A549 (cell line): ENCODE measurements at regions not wholly inside any gene's neighbourhood (a gene's known extent, or its start where the extent isn't known, plus 50 kb on each side); places are given as distances from the start of the nearest gene placed in this dataset.
A peak's percentile ranks its signal among the peaks of the same experiment; 100 is the strongest.

ENCODE experiments used
- ATAC-seq, 2 experiments: fragments of 200-7000 bp in 1 of 2; fragments of >200 bp in 1 of 2; cut with Nextera tagmentation in 1 of 2; cut with Tn5 transposase in 1 of 2; 3 replicates each; pipeline versions ENCODE4 v1.8.0 to v1.9.1; 2018 to 2020; ENCODE audit warnings: mild to moderate bottlenecking in 1 of 2, moderate library complexity in 1 of 2
- CTCF ChIA-PET: fragments of 300-600 bp; sonication (Branson Sonifier 250); formaldehyde crosslinking; extraction: SDS; loops from one replicate; lab custom pipeline; 2021; ENCODE audit warnings: antibody characterized with exemption, inconsistent platforms; lab: Yijun Ruan, JAX
- POLR2A ChIA-PET: fragments of 350-600 bp; formaldehyde crosslinking; extraction: SDS; loops from one replicate; lab custom pipeline; 2021; ENCODE audit warnings: antibody characterized with exemption, inconsistent platforms; lab: Yijun Ruan, JAX
- DNase-seq, 2 experiments: peaks; one replicate each; pipeline versions ENCODE4 v3.0.0 to v3.0.0-alpha.2; 2011 to 2016; ENCODE audit warnings: low read depth in 1 of 2, low spot score in 1 of 2
- FAIRE-seq: peaks from 2 replicates; lab custom pipeline; 2011; peaks lifted over from hg19 to GRCh38; lab: Jason Lieb, UNC
- H3K27ac ChIP-seq, 2 experiments: fragments of >200 bp; sonication (Bioruptor Twin); formaldehyde crosslinking; 3 replicates each; pipeline ENCODE4 v1.5.1; 2016 to 2017
- H3K4me1 ChIP-seq: fragments of >200 bp; sonication (Bioruptor Twin); formaldehyde crosslinking; 3 replicates; pipeline ENCODE4 v1.6.1; 2016
- H3K4me2 ChIP-seq: fragments of >200 bp; sonication (Bioruptor Twin); formaldehyde crosslinking; 3 replicates; pipeline ENCODE4 v1.6.1; 2016
- H3K4me3 ChIP-seq: fragments of >200 bp; sonication (Bioruptor Twin); formaldehyde crosslinking; 3 replicates; pipeline ENCODE4 v1.5.1; 2016
- H3K9me3 ChIP-seq: fragments of >200 bp; sonication (Bioruptor Twin); formaldehyde crosslinking; 3 replicates; pipeline ENCODE4 v1.6.1; 2016
- CEBPB ChIP-seq, 2 experiments: fragments of >200 bp in 1 of 2; sonication (Bioruptor Twin) in 1 of 2; formaldehyde crosslinking in 1 of 2; IDR thresholded peaks; 2 replicates each; pipeline ENCODE4 v1.6.1; 2012 to 2016
- CHD2 ChIP-seq: fragments of 150-350 bp; IDR thresholded peaks from 2 replicates; pipeline ENCODE4 v1.6.1; 2014; ENCODE audit warnings: low read length; ENCODE audit not compliant: partially characterized antibody
- CHD4 ChIP-seq: fragments of 200-600 bp; sonication (generic); IDR thresholded peaks from 2 replicates; pipeline ENCODE4 v1.6.1; 2016; ENCODE audit warnings: antibody characterized with exemption, mild to moderate bottlenecking, borderline replicate concordance
- CTCF ChIP-seq: fragments of >200 bp; sonication (Bioruptor Twin); formaldehyde crosslinking; IDR thresholded peaks from 3 replicates; pipeline ENCODE4 v1.5.1; 2016
- EP300 ChIP-seq, 2 experiments: fragments of >200 bp; sonication (Bioruptor Twin); formaldehyde crosslinking; IDR thresholded peaks; 2 replicates in 1 of 2; 3 replicates in 1 of 2; pipeline ENCODE4 v1.6.1; 2016 to 2017
- ESRRA ChIP-seq: fragments of 150-350 bp; IDR thresholded peaks from 2 replicates; pipeline ENCODE4 v1.6.1; 2014; ENCODE audit warnings: mild to moderate bottlenecking, low read length, borderline replicate concordance
- FOSL2 ChIP-seq, 2 experiments: fragments of 450-650 bp in 1 of 2; fragments of >200 bp in 1 of 2; sonication (Bioruptor Twin) in 1 of 2; formaldehyde crosslinking; IDR thresholded peaks; 2 replicates each; pipeline versions ENCODE4 v1.5.0 to v1.6.1; 2016 to 2020; ENCODE audit warnings: mild to moderate bottlenecking in 1 of 2, moderate library complexity in 1 of 2
- FOXS1 ChIP-seq: fragments of 250-450 bp; sonication (Bioruptor Pico); IDR thresholded peaks from 2 replicates; pipeline ENCODE4 v1.5.0; 2020; ENCODE audit warnings: mild to moderate bottlenecking, moderate library complexity
- HMGXB4 ChIP-seq: fragments of 250-450 bp; sonication (Bioruptor Pico); IDR thresholded peaks from 2 replicates; pipeline ENCODE4 v1.5.0; 2021; ENCODE audit warnings: mild to moderate bottlenecking, moderate library complexity, borderline replicate concordance
- KDM5A ChIP-seq: fragments of 200-600 bp; sonication (generic); IDR thresholded peaks from 2 replicates; pipeline ENCODE4 v1.6.1; 2016; ENCODE audit warnings: antibody characterized with exemption, mild to moderate bottlenecking
- MAFK ChIP-seq: fragments of 450-650 bp; IDR thresholded peaks from 2 replicates; pipeline ENCODE4 v1.6.1; 2014; ENCODE audit not compliant: partially characterized antibody
- POLR2A ChIP-seq: IDR thresholded peaks from 2 replicates; pipeline ENCODE4 v1.6.1; 2012; ENCODE audit warnings: mild to moderate bottlenecking, low read length
- RCOR1 ChIP-seq: fragments of 150-350 bp; IDR thresholded peaks from 2 replicates; pipeline ENCODE4 v1.6.1; 2014; ENCODE audit warnings: antibody characterized with exemption, low read length, low read depth
- SMC3 ChIP-seq: fragments of >200 bp; sonication (Bioruptor Twin); formaldehyde crosslinking; IDR thresholded peaks from 3 replicates; pipeline ENCODE4 v1.6.1; 2018; ENCODE audit warnings: inconsistent platforms
- WGBS: methylation state at CpG from one replicate; pipeline ENCODE4 v1.1.6; 2017; ENCODE audit errors: missing lambda C conversion rate; 5-methylcytosine and 5-hydroxymethylcytosine counted together
- TF ChIP-seq, protein P1 (sequence below): fragments of 150-350 bp; IDR thresholded peaks from 2 replicates; pipeline ENCODE4 v1.6.1; 2014; ENCODE audit warnings: low read depth, mild to moderate bottlenecking, low read length
- TF ChIP-seq, protein P2 (sequence below): fragments of 450-650 bp; IDR thresholded peaks from 2 replicates; pipeline ENCODE4 v1.6.1; 2014; ENCODE audit warnings: antibody characterized with exemption

DNA sequence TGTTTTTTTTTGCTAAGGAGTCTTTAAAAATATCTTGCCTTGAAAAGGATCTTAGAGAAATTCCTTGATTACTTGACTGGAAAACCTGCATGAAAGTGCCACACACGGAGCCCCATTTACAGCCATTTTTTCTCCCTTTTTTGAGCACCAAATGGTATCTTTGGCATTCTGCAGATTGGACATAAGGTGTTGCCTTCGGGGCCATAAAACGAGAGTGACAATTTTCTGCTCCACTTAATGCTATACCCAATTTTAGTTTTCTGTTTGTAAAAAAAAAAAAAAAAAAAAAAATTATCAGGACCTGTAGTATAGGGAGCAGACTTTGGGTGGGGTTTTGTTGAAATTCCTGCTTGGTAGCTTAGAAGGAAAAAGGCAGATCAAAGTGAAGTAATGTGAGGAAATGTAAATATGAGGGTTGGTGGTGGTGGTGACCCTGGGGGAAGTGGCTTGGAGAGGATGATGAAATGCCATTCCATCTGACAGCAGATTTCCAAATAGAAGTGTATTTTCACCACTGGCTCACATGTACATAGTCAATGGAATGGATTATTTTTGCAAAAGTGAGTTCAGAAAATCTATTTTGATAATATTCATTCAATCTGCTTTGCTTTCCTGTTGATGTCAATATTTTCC lies 212.1 kb upstream of the SOX4 start:
- peak in 1 of 2 experiments; percentile 31 for DNase-seq
- TF ChIP-seq EP300 (IDR thresholded peaks at IDR 0.05): peak in 1 of 2 experiments; percentile 32; a peak in 1 of 5 replicates
- TF ChIP-seq CEBPB (IDR thresholded peaks at IDR 0.05): peak in 1 of 2 experiments; percentile 36; a peak in 1 of 4 replicates
- no peak for TF ChIP-seq FOSL2 (IDR thresholded peaks at IDR 0.05)
- TF ChIP-seq FOSL2 (CRISPR knock-in tag; IDR thresholded peaks at IDR 0.05): no peak
- no peak for TF ChIP-seq MAFK
- Histone ChIP-seq H3K4me3 (no peak overlapping the region), H3K4me2 (peak overlapping the region; percentile 52), H3K9me3 (no peaks in the 10 kb centered on the region), H3K4me1 (peaks cover 26% of the 10 kb centered on the region), H3K27ac (peak overlapping the region; percentile 57 to 78)
- WGBS: 33% methylated on average over 3 of the region's 3 CpGs
- CTCF ChIA-PET: no interaction called here
- POLR2A ChIA-PET: interaction anchor here (0.5 to 0.6 kb wide), 2 partner anchors 9 to 10 kb away, joined by 3 to 11 read pairs; no protein-coding TSS in a partner anchor
- 0 out of 6 replicates have a peak, but pooled peaks of 1 of the 2 experiments have one; percentile 43 for ATAC-seq
- FAIRE-seq: no peak

GRCh38 chr6:21382821-21383449 lies 210.6 kb upstream of the SOX4 start:
- Histone ChIP-seq H3K4me3 (no peak overlapping the region), H3K4me1 (peaks cover 30% of the 10 kb centered on the region), H3K27ac (peak overlapping the region in 1 of 2 experiments; percentile 78; a peak in 4 of 6 replicates), H3K9me3 (no peaks in the 10 kb centered on the region), H3K4me2 (no peak overlapping the region)
- WGBS: 87% methylated on average over 12 of the region's 12 CpGs
- no peak for ATAC-seq
- POLR2A ChIA-PET: no interaction called here
- no peak for TF ChIP-seq POLR2A
- TF ChIP-seq SMC3: no peak
- TF ChIP-seq, protein P1, sequence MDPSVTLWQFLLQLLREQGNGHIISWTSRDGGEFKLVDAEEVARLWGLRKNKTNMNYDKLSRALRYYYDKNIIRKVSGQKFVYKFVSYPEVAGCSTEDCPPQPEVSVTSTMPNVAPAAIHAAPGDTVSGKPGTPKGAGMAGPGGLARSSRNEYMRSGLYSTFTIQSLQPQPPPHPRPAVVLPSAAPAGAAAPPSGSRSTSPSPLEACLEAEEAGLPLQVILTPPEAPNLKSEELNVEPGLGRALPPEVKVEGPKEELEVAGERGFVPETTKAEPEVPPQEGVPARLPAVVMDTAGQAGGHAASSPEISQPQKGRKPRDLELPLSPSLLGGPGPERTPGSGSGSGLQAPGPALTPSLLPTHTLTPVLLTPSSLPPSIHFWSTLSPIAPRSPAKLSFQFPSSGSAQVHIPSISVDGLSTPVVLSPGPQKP: no peak
- TF ChIP-seq CHD4: no peak
- TF ChIP-seq RCOR1: no peak
- TF ChIP-seq CTCF: no peak
- TF ChIP-seq, protein P2, sequence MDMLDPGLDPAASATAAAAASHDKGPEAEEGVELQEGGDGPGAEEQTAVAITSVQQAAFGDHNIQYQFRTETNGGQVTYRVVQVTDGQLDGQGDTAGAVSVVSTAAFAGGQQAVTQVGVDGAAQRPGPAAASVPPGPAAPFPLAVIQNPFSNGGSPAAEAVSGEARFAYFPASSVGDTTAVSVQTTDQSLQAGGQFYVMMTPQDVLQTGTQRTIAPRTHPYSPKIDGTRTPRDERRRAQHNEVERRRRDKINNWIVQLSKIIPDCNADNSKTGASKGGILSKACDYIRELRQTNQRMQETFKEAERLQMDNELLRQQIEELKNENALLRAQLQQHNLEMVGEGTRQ: no peak
- TF ChIP-seq MAFK: no peak
- TF ChIP-seq HMGXB4 (CRISPR knock-in tag): no peak
- CTCF ChIA-PET: no interaction called here
- FAIRE-seq: no peak
- DNase-seq: no peak

GRCh38 chr6:21383450-21384085 lies 210.0 kb upstream of the SOX4 start:
- CTCF ChIA-PET: no interaction called here
- DNase-seq (no peak), ATAC-seq (no peak), FAIRE-seq (no peak)
- Histone ChIP-seq H3K4me3 (no peak overlapping the region), H3K4me2 (peak overlapping the region; percentile 56; the same call in 2 of the 3 replicates), H3K4me1 (peaks cover 30% of the 10 kb centered on the region), H3K27ac (peak overlapping the region; percentile 45 to 70; a peak in 4 of 6 replicates), H3K9me3 (no peaks in the 10 kb centered on the region)
- POLR2A ChIA-PET: no interaction called here
- TF ChIP-seq FOXS1 (CRISPR knock-in tag) (no peak), FOSL2 (IDR thresholded peaks at IDR 0.05) (no peak), FOSL2 (CRISPR knock-in tag; IDR thresholded peaks at IDR 0.05) (no peak), CEBPB (IDR thresholded peaks at IDR 0.05) (no peak), KDM5A (no peak), CHD2 (no peak), ESRRA (no peak)
- TF ChIP-seq, protein P1: no peak
- WGBS: 91% methylated on average over 17 of the region's 17 CpGs
